NT2/D1 (cell line): ENCODE measurements at regions not wholly inside any gene's neighbourhood (a gene's known extent, or its start where the extent isn't known, plus 50 kb on each side); places are given as distances from the start of the nearest gene placed in this dataset.

Source experiments
- SUZ12 ChIP-seq: IDR thresholded peaks from 2 replicates; pipeline ENCODE4 v1.6.1; 2011; ENCODE audit not compliant: insufficient read length, insufficient read depth; ENCODE audit errors: extremely low read depth
- YY1 ChIP-seq: IDR thresholded peaks from 2 replicates; pipeline ENCODE4 v1.6.1; 2011; ENCODE audit not compliant: insufficient read length, insufficient read depth
- ZNF274 ChIP-seq: IDR thresholded peaks from 2 replicates; pipeline ENCODE4 v1.6.1; 2011; ENCODE audit warnings: mild to moderate bottlenecking, low read depth, low read length

DNA sequence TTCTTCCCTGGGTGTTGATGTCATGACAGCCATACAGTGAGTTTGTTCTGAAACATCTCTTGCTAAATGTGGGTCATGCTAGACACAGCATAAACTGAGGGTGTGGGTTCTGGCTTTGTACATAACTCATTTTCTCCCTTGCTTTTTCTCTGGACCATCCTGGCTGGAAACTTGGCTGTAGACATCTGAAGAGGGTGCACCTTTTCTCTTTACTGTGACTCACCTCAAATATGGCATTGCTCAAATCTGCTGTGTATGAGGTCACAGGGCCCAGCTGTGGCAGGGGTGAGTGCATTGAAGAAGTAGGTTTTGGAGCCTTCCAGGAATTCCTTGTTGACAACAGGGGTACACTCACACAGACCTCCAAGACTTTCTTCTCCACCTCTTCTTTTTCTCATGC is 465.5 kb upstream of the AMELY start:
- TF ChIP-seq YY1 (no peak), ZNF274 (no peak), SUZ12 (no peak)
